HG03460 (cell line): ENCODE measurements at regions not wholly inside any gene's neighbourhood (a gene's known extent, or its start where the extent isn't known, plus 50 kb on each side); places are given as distances from the start of the nearest gene placed in this dataset.
A peak's percentile ranks its signal among the peaks of the same experiment; 100 is the strongest.
"Not testable (repeated sequence)": the region's sequence is repeated elsewhere in the genome, so short reads cannot be mapped to it uniquely, and the experiment has no call there.

Source experiments
- ATAC-seq: cut with Tn5 transposase; IDR thresholded peaks from one replicate; pipeline ENCODE4 v1.9.1; 2021; ENCODE audit not compliant: unreplicated experiment

- no peak for ATAC-seq
Observed at GRCh38 chr16:79845734-79846135, 245.2 kb upstream of the MAF start.

- peak; percentile 79 for ATAC-seq
Observed at GRCh38 chr16:79845033-79845733, 244.6 kb upstream of the MAF start.

DNA sequence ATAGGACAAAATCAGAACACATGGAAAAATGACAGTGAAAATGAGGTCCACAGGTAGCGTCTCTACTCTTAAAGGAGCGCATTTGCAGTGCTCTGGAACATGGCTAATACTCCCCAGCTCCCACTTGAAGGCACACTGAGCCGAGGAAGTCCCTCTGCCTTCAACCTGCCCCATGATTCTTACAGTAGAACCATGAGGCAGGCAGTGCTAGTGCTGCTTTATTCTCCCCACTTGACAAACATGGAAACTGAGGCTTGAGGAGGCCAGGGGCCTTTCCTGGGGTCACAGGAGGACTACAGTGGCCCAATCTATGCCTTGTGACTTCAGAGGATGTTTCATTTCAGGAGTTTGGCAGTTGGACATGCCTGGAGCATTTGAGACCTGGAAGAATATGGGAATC, 244.1 kb upstream of the MAF start:
- ATAC-seq = no peak

DNA sequence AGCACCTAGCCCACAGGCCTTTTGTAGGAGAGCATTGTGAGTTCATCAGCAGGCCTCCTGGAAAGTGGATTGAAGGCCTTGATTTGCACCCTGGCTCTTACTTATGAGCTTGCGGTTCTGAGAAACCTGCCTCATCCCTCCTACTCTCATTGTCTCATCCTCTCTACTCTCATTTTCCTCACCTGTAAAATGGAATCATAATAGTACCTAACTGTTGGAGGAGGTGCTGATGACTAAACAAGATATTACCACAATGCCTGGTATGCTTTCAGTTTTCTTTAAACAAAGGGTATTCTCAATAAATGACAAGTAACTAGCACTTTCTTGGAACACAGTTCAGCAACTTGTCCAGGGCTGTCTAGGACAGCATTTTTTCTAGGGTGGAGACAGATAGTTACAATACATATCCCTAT, 243.1 kb upstream of the MAF start:
- no peak for ATAC-seq

- no peak for ATAC-seq
Observed at GRCh38 chr16:79843145-79843544, 242.6 kb upstream of the MAF start.

DNA sequence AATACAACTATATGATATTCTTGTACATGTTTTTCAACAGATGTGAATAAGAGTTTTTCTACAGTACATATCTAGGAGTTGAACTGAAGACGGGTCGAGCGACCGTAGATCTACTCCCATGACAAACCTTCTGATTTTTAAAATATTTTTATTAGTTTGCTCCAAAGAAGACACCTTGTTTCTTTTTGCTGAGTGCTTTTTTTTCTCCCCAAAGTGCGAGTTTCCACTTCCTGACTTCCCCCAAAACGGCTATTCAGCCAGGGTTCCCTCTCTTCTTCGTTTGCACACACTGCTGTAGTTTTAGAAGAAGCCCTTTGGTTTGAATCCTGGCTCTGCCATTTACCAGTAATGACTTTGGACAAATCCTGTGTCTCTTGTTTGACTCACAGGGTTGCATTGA, 241.7 kb upstream of the MAF start:
- no peak for ATAC-seq

DNA sequence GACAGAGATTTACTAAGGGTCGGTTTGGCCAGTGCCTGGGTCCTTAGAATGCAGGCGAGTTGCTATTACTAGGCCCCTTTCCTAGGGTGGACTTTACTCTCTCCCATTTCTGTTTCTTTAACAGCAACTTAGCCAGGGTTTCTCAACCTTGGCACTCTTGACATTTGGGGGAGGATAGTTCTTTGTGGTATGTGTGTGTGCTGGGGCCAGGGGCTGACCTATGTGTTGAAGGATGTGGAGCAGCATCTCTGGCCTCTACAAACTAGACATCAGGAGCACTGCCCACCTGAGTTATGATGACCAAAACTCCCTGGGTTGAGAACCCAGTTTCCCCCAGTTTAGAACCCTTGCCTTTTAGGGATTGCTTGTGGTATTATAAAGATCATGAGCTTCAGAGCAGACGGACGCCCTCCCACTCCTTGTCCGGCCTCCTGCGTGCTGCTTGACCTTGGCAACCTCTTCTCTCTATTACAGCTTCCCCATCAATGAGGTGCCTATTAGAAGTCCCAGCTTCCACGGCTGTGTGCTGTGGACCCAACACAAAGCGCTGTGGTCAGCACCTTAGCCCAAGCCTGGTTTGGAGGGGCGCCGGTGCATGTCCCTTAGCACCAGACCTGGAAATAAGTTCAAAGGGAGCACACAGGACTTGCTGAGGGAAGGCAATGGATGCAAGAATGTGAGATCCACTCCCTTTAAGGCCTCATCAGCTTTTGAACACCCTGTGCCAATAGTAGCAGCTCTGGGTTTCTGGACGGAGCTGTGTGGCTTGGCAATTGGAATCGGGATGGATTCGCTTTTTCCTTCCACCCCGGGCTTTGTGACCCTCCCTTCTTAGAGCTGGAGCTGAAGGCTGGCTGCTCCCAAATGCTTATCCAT, 239.2 kb upstream of the MAF start:
- no peak for ATAC-seq

- ATAC-seq = no peak
Observed at GRCh38 chr16:79838496-79839259, 238.1 kb upstream of the MAF start.

- no peak for ATAC-seq
Observed at GRCh38 chr16:79836144-79836543, 235.6 kb upstream of the MAF start.

DNA sequence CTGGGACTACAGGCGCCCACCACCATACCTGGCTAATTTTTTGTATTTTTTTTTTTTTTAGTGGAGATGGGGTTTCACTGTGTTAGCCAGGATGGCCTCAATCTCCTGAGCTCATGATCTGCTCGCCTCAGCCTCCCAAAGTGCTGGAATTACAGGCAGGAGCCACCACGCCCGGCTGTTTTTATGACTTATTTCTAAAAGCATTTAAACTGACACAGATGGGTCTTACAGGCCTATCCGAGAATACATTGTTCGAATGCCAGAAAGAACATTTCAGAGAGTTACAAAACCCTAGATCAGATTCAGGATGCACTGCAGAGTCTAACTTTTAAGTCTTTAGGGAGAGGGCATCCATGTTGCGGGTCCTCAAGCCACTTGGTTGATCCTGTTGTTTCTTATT, 234.7 kb upstream of the MAF start:
- no peak for ATAC-seq

DNA sequence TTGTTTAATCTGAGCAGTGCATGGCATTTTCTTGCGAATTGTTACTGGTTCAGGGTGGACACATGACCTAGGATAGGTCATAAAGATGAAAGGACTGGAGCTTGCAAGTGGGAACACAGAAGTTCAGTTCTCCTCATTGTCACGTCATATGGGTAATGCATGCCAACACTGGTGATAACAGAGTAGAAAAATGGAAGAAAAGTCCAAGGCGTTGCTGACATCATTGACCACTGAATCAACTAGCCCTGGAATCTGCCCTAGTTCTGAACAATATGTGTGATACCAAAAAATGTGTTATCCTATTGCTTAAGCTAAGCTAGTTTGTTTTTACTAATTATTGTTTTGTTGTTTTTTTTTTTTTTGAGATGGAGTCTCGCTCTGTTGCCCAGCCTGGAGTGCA, 234.2 kb upstream of the MAF start:
- no peak for ATAC-seq

DNA sequence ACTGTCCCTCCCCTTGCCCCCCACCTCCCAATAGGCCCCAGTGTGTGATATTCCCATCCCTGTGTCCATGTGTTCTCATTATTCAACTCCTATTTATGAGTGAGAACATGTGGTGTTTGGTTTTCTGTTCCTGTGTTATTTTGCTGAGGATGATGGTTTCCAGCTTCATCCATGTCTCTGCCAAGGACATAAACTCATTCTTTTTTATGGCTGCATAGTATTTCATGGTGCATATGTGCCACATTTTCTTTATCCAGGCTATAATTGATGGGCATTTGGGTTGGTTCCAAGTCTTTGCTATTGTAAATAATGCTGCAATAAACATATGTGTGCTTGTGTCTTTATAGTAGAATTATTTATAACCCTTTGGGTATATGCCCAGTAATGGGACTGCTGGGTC, 233.5 kb upstream of the MAF start:
- ATAC-seq = not testable (repeated sequence)

GRCh38 chr16:79833559-79833958, 233.0 kb upstream of the MAF start:
- no peak for ATAC-seq

DNA sequence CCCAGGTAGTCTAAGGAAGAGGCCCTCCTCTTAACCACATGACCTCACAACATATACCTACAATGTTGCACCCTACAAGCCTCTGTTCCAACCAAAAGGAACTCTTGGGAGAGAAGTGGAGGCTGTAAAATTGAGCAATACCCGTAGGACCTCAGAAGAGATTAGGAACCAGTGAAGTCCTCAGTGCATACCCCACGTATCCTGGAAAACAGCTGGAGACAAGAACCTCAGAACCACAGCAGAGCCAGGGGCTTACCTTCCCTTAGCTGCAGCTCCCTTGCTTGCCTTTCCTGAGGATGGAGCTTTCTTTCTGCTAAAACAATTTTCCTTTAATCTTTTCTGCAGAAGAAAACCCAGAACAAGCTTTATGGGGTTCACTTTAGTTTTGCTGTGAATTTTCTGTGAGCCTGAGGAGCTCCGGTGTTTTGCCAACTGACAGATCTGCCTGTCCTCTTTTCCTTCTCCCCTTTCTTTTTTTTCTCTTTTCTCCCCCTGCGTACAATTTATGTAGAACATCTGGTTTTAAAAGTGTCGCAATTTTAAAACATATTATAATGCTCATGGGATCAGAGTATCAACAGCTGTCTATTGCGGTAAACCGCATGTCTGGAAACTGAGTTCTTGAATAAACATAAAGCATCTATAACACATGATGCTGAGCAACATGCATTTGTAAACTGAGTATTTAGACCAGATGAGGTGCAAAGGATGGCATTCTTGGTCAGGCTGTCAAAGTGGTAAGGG, 226.4 kb upstream of the MAF start:
- no peak for ATAC-seq

DNA sequence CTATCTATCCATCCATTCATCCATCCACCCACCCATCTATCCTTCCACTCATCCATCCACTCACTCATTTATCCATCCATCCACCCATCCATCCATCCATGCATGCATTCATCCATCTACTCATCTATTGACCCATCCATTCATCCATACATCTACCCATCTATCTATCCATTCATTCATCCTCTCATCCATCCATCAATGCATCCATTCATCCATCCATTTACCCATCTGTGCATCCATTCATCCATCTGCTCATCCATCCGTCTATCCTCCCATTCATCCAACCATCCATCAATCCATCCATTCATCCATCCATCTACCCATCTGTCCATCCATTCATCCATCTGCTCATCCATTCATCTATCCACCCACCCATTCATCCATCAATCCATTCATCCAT, 224.5 kb upstream of the MAF start:
- no peak for ATAC-seq

GRCh38 chr16:79823639-79824038, 223.1 kb upstream of the MAF start:
- ATAC-seq = no peak

DNA sequence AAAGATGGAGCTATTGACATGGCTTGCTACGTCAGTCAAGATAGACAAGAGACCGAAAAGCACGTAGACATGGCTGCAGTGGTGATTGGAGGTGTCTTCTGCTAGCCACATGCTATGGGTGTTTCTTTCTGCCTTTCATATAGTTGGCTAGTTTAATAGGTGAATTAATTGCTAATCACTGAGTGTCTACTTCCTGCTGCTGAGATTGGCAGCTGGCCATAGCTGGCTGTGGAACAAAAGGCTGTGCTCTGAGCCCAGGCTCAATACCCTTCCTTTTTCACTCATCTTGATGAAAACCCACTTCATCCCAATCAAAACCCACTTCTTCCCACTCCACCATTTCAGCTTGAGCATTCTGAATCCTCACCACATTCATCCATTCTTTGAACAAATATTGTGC, 221.4 kb upstream of the MAF start:
- ATAC-seq = no peak

GRCh38 chr16:79816081-79816497, 215.6 kb upstream of the MAF start:
- ATAC-seq = no peak

- ATAC-seq = no peak
Observed at GRCh38 chr16:79815049-79815448, 214.5 kb upstream of the MAF start.

DNA sequence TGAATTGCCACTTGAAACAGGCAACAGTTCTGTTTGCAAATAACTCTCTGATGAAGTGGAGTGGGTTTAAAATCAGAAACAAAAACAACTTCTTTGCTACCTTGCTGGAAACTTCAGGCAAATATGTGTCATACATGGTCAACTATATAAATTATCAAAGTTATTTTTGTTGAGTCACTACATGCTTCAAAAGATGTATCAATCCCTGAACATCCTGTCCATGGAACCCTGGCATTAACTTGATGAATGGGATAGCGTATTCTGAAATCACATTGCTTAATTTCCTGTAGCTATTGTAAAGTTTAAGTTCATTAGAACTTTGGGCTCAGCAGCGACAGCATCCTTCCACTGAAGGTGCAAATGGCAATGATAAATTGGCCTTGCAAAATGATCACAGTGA, 213.6 kb upstream of the MAF start:
- ATAC-seq = no peak

GRCh38 chr16:79811541-79811940, 211.0 kb upstream of the MAF start:
- ATAC-seq = no peak
